RWPE2 (cell line): ENCODE measurements at regions not wholly inside any gene's neighbourhood (a gene's known extent, or its start where the extent isn't known, plus 50 kb on each side); places are given as distances from the start of the nearest gene placed in this dataset.

Source experiments
- ATAC-seq: fragments of 200-7000 bp; cut with Tn5 transposase; 3 replicates; pipeline ENCODE4 v1.9.1; 2021; ENCODE audit warnings: low read depth
- DNase-seq: peaks from one replicate; pipeline ENCODE4 v3.0.0-alpha.2; 2020; ENCODE audit warnings: low spot score
- H3K27ac ChIP-seq: fragments of 450-650 bp; 2 replicates; pipeline ENCODE4 v1.5.1; 2017; ENCODE audit warnings: mild to moderate bottlenecking; ENCODE audit not compliant: poor library complexity, severe bottlenecking
- H3K27me3 ChIP-seq: fragments of 250-450 bp; sonication (Bioruptor Pico); 2 replicates; pipeline ENCODE4 v1.5.1; 2021; ENCODE audit warnings: mild to moderate bottlenecking, moderate library complexity; ENCODE audit not compliant: insufficient read depth, poor library complexity, severe bottlenecking
- H3K36me3 ChIP-seq: fragments of 250-450 bp; sonication (Bioruptor Pico); 2 replicates; pipeline ENCODE4 v1.5.1; 2020; ENCODE audit warnings: low read depth, mild to moderate bottlenecking, moderate library complexity
- H3K4me1 ChIP-seq: fragments of 250-450 bp; sonication (Bioruptor Pico); 2 replicates; pipeline ENCODE4 v1.5.1; 2021; ENCODE audit warnings: mild to moderate bottlenecking, moderate library complexity; ENCODE audit not compliant: insufficient read depth, poor library complexity, severe bottlenecking
- H3K4me3 ChIP-seq: fragments of 250-450 bp; sonication (Bioruptor Pico); 2 replicates; pipeline ENCODE4 v1.5.1; 2021; ENCODE audit warnings: mild to moderate bottlenecking, moderate library complexity; ENCODE audit not compliant: severe bottlenecking
- H3K9me3 ChIP-seq: fragments of 250-450 bp; sonication (Bioruptor Pico); 2 replicates; pipeline ENCODE4 v1.5.1; 2021; ENCODE audit warnings: mild to moderate bottlenecking, moderate library complexity; ENCODE audit not compliant: severe bottlenecking
- CTCF ChIP-seq: fragments of 450-650 bp; IDR thresholded peaks from one replicate; pipeline ENCODE4 v1.5.1; 2017; ENCODE audit warnings: mild to moderate bottlenecking, moderate library complexity; ENCODE audit not compliant: poor library complexity, severe bottlenecking

- ATAC-seq = peak; percentile 35; the same call in 1 of the 3 replicates
- no peaks in the 10 kb centered on the region for H3K9me3 ChIP-seq
- no peaks in the 10 kb centered on the region for H3K27me3 ChIP-seq
- no peaks in the 10 kb centered on the region for H3K36me3 ChIP-seq
- DNase-seq = no peak
- no peak overlapping the region for H3K27ac ChIP-seq
- TF ChIP-seq CTCF = no peak
- H3K4me1 ChIP-seq = peaks cover 17% of the 10 kb centered on the region
- H3K4me3 ChIP-seq = no peak overlapping the region
These were observed 74.0 kb upstream of the MAP3K4 start for GRCh38 chr6:160917572-160917971.

GRCh38 chr6:160919723-160920440 is 71.7 kb upstream of the MAP3K4 start:
- Histone ChIP-seq H3K36me3 (no peaks in the 10 kb centered on the region), H3K4me1 (peaks cover 17% of the 10 kb centered on the region), H3K27ac (peak overlapping the region; percentile 57), H3K4me3 (no peak overlapping the region), H3K9me3 (no peaks in the 10 kb centered on the region), H3K27me3 (no peaks in the 10 kb centered on the region)
- peak; percentile 95 for ATAC-seq
- no peak for TF ChIP-seq CTCF
- no peak for DNase-seq

- H3K27ac ChIP-seq = no peak overlapping the region
These were observed 70.5 kb upstream of the MAP3K4 start for GRCh38 chr6:160921095-160921494.

GRCh38 chr6:160926281-160927276 is 65.0 kb upstream of the MAP3K4 start:
- Histone ChIP-seq H3K9me3 (no peaks in the 10 kb centered on the region), H3K27me3 (no peaks in the 10 kb centered on the region), H3K27ac (no peak overlapping the region), H3K4me1 (no peaks in the 10 kb centered on the region), H3K36me3 (no peaks in the 10 kb centered on the region), H3K4me3 (no peak overlapping the region)
- DNase-seq (no peak), ATAC-seq (no peak)
- no peak for TF ChIP-seq CTCF

More at GRCh38 chr6:160921095-160921494, 70.5 kb upstream of the MAP3K4 start:
- Histone ChIP-seq H3K4me1 (peaks cover 17% of the 10 kb centered on the region), H3K36me3 (no peaks in the 10 kb centered on the region), H3K27me3 (no peaks in the 10 kb centered on the region), H3K4me3 (no peak overlapping the region), H3K9me3 (no peaks in the 10 kb centered on the region)
- no peak for TF ChIP-seq CTCF
- DNase-seq (no peak), ATAC-seq (no peak)
